AG08395 (cell line): ENCODE measurements at regions not wholly inside any gene's neighbourhood (a gene's known extent, or its start where the extent isn't known, plus 50 kb on each side); places are given as distances from the start of the nearest gene placed in this dataset.
A peak's percentile ranks its signal among the peaks of the same experiment; 100 is the strongest.

Experiments
- DNase-seq: peaks from one replicate; pipeline ENCODE4 v3.0.0; 2012; ENCODE audit warnings: mixed read lengths, low spot score

DNA sequence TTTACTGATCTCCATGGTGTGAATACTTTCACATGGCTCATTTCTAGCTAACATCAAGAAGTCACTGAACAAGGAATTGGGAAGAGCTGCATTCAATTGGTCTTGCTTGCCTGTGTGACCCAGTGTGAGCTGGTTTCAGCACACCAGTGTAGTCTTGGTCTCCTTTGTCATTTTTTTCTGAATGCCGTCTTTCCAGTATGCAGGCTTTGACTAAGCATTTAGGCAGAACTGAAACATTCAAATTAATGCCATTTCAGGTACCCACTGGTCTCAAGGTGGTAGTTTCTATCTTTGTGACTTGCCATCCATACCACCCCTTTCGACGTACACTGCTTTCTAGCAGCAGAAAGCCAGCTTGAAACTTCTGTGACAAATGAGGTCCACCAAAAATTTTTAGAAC is 550.5 kb upstream of the BOD1L1 start:
- DNase-seq, result no peak

DNA sequence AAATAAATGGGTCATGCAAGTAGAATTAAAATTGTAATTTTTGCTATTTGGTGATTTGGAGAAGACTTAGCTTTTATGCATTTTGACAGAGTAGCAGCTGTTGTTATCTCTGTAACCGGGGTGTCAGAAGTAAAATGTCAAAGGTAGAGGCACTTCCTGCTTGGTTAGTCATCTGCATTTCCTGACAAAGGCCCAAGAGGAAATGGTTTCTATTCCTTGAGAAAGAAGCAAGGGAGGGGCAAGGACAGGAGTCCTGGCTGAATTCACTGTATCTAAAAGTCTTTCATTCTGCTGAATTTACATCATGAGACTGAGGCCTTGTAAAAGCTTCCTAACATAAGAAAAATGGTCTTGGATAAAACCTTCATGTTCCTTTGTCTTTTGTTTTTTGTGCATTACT is 550.9 kb upstream of the BOD1L1 start:
- peak; percentile 14 for DNase-seq

DNA sequence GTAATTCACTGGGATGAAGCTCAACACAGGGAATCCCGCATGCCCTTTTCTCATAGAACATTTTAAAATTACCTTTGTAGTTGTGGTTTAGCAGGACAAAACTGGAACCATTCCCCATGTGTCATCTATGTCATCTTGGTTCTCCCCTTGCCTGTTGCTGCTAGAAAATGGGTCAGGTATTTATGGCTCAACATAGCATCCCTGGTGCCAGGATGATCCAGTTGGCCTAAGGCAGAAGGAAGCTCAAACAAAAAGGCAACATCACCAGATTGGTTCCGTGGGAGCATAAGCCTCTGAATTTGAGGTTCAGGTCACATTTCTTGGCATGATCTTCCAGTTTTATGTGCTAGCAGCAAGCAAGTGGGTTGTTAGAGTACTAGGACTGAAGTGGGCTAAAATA is 552.6 kb upstream of the BOD1L1 start:
- DNase-seq, result no peak

DNA sequence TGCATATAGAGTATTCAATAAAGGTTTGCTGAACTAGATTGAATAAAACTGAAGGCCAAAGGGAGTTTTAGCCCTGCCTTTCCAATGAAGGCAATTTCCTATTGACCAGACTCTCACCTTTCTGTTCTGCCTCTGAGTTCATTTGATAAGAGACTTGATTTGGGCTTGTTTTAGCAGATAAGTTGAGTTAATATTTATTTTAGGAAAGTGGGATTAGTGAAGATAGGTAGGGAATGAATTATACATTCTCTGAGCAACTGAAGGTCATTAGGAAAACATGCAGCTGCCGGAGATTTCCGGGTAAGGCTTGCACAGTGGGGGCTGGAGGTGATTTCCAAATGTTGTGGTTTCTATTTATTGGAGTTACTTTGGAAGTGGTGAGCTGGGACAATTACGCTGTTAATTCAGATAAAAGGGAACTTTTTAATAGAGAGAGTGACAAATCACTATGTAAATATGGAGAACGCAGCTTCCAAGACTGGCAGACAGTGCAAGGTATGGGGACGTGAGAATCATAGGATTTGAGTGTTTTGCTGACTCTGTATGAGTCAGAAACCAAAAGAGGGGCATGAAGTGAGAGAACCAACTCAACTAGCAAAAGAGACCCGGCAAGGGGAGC is 553.6 kb upstream of the BOD1L1 start:
- DNase-seq, result no peak

DNA sequence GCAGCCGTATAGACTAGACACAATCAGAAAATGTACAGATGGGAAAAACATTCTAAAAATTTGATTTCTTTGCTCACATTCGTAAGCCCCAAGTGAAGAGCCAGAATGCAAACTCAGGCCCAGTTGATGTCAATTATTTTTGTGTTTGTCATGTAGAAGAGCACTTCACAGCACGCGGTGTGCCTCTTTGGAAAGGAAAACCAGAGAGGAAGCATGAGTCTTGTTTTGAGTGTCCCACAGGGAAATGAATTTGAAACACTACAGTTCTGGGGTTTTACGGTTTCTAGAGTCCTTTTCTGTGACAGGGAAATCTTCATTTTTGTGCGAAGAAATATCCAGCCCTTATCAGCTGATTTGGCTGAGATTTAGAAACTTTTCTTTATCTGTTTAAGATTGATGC is 554.6 kb upstream of the BOD1L1 start:
- no peak for DNase-seq

DNA sequence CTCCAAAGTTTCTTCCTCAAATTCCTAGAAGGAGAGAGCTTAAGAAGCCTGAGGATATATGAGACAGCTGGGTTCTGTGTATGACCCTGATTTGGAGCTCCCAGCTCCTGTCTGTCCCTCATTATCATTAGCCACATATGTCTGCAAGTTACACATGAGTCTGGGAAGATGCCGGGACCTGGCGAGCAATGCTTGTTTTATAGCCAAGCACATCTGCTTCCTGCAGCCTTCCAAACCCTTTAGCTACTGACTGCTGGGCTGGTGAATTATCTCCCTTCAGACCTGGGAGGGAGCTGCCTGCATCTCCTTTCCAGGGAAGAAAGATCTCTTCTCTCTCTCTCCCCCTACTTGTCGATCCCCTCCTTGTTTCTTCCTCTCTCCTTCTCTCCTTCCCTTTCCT is 556.7 kb upstream of the BOD1L1 start:
- peak; percentile 27 for DNase-seq

DNA sequence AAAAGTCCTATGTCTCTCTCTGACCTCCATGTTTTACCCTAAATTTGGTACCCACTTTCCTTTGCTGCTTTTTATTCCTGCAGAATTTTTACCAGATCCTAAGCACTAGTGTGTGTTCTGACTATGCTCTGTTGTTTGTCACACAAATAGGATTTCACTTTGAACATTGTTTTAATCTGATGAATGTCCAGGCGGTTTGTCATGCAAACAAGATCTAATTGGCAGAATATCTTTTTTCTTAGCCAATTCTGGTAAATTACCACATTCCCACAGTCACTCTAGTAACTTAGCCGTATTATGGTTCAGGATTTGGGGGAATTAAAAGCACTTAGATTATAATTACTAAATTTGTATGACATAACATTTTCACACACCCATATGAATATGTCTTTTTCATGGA is 557.2 kb upstream of the BOD1L1 start:
- DNase-seq, result no peak

DNA sequence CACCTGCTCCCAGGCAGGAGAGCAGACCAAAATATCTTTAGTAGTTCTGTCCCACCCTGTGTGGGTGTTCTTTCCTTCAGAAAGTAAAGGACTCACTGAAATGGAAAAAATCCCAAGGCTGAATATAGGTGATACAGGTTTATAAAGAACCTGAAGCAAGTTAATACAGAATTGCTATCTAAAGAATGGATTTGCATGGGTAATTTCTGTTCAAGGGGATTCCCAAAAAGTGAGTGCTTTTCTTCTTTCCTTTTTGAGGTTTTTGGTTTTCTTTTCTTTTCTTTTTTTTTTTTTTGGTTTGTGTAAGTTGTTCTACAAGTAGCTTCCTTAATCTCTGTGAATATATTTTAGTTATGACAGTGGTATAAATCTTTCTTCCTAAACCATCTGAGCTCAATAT is 560.7 kb upstream of the BOD1L1 start:
- no peak for DNase-seq

DNA sequence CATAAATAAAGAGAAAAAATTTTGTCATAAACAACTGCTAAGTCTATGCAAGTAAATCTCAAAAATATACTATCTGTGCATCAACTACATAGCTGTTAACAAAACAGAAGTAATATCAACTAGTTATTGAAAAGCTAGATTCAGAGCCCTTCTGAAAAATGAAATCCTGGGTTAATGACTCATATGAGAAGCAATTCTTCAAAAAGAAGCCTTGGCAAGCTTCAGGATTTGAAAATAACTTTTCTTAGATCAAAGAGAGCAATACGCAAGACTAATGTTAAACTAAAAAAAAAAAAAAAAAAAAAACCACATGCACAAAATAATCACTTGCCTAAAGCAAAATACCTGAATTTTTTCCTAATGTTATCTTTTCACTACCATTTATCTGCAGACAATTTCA is 566.1 kb upstream of the BOD1L1 start:
- no peak for DNase-seq

DNA sequence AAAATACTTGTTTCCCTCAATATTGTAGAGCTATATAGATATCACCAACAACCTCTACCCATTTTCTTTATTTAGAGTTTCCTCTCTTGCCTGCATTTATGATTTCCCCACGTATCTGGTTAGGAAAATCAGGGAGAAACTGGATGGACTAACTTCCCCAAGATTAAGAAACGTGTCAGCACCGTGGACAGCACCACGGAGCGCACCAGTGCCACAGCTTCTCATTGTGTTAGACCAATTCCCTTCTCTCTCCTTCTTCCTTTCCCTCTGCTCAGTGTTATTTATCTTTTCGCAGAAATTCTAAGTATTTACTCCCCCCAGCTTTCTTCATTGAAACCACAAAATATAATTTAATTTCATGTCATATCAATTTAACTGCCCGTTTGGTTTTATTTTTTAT is 568.6 kb upstream of the BOD1L1 start:
- peak; percentile 53 for DNase-seq

DNA sequence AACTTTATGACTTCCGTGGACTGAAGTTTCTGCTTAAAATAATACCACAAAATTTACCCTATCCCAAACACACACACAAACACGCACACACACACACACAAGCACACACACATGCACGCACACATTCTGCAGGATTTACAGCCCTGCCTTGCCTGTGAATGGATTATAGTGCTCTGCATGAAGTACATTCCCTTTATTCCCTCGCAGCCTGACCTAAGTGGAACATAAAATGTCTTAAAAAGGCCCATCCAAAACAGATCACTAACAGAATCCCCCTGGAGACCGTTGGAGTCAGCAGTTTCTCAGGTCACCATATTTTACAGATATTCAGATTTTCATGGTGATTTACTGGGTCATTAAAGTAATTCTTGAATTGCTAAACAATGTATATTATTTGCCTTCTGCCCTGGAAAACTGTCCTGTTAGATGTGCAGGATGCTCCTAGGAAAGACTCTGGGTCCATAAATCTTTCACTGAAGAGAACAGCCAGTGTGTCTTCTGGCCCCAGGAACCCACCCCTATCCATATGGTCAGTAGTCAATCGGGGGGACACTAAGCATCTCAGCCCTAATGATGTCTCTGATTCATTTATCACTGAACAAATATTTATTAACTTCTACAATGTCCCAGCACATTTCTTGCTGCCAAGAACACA is 587.7 kb upstream of the BOD1L1 start:
- no peak for DNase-seq

DNA sequence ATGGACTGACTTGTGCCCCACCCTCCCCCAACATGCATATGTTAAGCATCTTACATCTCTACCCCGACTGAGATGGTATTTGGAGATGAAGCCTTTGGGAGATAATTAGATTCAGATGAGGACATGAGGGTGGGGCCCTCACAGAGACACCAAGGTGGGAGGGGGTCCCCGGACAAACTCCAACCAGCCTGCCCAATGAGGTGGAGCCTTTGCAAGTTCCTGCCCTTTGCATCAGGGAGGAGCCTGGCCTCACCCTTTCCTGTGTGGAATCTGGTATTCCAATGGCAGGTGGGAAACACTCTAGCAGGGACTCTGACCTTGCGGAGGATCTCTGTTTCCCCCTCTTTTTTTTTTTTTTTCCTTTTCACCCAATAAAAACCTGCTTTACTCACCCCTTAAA is 589.9 kb upstream of the BOD1L1 start:
- no peak for DNase-seq

DNA sequence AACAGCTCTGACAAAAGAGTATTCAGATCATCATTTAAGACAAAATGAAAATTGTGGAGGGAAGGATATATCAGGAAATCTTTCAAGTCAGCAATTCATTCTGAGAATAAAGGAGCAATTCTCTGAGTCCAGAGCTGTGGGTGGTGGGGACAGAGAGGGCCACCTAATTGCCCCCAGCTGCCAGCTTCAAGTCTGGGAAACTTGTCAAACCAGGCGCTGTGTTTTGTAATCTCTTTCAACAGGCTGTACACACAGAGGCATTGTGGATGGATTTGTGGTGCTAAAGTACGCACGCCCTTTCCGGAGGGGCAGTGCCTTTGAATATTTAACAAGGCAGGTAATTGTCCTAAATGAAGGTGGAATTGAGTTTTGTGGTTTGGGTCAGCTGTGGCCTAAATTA is 591.1 kb upstream of the BOD1L1 start:
- DNase-seq, result no peak

DNA sequence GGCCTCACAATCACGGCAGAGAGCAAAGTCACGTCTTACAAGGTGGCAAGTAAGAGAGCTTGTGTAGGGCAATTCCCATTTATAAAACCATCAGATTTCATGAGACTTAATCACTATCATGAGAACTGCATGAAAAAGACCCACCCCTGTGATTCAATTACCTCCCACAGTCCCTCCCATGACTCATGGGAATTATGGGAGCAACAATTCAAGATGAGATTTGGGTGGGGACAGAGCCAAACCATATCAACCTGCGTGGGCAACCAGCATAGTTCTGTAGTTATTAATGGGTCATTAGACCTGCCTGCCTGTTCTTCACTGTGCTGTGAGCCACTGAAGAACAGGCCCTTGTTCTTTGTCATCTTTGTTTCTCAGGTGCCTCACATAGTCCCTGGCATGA is 593.7 kb upstream of the BOD1L1 start:
- no peak for DNase-seq

DNA sequence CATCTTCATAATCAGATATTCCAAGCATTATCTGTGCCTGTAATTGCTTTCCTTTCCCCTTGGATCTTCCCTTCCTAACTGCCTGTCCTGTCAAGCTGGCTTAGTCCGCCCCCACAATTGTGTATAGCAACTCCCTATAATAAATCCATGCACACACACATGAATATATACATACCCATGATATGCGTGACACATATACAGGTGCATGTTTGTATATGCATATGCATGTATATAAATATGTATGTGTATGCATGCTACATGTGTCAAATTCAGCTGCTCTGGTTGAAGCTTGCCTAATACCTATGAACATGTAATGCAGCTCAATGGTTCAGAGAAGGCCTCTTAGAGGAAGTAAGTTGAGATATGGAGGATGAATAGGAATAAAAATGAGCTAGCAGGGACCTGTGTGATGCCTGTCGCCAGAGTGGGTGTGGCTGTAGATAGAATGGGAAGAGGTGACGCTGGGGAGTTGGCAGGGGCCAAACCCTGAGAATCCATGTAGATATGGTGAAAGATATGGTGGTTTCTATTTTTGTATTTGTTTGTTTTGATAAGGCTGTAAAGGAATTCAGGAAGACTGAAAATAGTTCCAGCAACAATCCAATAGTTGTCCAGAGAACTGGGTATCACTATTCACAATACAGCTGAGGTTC is 595.0 kb upstream of the BOD1L1 start:
- DNase-seq, result no peak

DNA sequence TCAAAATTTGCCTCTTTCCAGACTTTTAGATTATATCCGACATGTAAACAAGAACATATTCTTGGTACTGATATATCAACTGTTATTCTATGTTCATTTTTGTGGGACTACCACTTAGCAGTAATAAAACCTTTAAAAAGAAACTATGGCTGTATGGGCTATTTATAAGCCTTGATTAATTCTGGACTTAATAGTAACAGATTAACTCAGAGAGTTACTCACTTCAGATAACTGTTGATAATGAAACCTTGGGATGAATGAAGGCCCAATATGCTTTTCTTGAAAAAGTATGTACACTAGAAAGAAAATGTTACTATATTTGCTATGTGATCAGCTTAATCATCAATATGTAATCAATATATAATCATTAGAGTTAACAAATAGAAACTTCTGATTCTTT is 595.9 kb upstream of the BOD1L1 start:
- no peak for DNase-seq

DNA sequence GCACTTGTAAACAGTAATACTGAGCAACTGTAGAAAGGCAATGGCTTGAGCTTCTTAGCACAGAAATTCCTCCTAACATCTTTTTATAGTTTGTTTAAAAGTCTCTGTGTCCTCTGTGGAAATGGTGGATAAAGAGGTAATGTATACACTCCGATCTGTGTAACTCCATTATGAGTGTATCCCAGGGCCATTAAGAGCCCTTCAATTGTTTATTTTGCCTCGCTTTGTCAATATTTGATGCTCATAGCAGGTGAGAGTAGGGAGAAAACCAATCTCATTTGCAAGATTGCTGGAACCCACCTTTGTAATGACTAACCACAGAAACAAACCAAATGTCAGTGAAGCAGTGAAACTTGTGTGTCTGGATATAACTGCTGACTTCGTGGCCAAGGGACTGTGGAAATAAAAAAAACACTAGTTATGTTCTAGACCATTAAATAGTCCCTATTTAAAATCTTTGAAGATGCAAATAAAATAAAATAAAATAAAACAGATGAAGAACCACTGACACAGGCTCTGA is 598.2 kb upstream of the BOD1L1 start:
- no peak for DNase-seq

DNA sequence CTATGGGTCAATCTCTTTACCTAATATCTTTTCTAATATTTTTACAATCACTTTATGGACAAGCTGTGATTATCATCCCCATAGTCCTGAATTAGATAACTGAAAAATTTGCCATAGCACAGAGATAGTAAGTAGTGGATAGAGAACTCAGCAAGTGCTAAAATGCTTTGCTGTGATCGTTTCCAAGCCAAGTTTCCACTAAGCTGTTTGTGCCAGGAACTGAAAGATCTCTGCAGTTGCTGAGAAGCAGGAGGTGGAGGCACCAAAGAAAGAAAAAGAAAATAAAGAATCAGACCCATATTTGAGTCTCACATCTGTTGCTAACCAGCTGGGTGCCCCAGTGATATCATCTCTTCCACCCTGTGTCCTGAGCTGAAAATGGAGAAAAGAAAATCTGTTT is 605.6 kb upstream of the BOD1L1 start:
- no peak for DNase-seq

DNA sequence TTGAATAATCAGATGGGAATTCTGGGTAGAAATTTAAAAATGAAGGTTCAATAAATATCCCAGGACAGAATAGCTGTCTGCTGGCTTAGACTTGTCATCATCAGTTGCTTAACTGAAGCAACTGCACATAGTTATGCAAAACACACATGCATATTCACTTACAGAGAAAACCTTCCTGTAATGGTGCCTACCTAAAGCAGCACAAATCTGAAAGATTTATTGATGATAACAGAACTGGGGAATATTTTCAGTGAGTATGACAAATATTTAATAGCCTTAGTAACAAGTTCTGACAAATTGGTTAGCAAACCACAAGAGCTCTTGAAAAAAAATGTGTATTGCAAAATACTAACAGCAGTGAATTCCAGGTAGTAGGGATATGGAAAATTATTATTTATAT is 606.8 kb upstream of the BOD1L1 start:
- no peak for DNase-seq

DNA sequence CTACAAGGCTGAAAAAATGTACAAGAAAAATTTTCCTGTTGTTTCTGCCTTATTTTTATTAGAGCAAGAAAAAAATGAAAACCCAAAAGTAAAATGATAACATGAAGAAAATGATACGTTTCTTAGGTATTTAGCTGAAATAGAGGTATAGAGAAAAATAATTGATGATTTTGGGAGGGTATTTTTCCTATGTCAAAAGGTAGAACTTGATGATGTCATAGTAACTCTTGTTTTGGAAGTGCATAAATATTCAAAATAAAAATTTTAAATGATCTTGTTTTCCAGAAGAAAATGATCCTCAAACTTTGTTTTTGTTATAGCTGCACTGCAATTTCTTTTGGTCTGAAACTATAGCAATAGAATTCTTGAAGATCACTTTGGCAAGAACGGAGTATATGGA is 608.8 kb upstream of the BOD1L1 start:
- DNase-seq, result no peak

DNA sequence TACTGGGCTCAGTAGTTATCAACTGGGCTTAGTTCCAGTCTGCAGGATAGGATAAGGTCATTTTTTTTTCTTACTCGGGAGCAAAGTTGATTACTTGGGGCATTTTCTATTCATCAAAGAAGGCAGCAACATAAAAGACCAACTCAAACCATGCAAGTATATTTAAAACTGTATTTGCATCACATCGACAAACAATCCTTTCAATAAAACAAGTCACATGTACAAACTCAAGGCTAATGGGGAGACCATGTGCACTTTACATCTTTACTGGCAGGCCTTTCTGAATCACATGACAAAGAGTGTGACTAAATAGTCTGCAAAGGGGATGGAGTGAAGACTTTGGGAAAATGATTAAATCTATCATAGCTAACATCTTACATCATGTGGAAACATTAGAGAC is 610.4 kb upstream of the BOD1L1 start:
- DNase-seq, result no peak

DNA sequence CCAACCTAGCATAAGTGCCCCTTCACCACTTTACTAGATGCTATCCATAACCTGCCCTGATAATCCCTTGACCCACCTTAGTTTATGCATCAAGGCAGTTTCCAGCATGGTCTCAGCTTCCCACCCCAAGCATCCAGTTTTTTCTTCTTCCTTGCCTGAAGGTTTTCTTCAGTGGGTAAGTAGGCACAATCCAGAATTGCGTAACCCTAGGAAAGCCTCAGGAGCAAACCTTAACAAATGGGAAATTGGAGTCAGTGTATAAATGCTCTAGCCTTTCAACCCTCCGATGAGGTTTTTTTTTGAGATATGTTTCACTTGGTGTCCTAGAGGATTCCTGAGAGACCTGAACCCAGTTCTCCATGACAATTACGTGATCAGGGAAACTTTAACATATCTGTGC is 614.0 kb upstream of the BOD1L1 start:
- DNase-seq, result no peak

DNA sequence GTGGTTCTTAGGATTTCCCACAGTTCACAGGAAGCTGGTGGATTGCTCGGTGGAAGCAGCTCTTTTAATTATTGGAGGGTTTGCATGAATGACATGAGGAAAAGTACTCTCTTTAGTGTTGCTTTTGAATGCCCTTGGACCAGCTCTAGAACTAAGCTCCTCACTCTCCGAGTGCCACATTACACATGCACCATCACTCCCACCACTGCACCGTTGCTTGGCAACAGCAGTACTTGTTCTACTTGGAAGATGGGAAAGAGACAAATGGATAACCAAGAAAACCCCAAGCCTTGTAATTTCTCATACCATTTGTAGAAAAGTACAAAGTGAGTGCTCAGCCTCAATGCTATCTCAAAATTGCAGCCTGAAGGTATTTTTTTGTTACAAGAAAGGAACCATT is 620.2 kb upstream of the BOD1L1 start:
- DNase-seq, result no peak

DNA sequence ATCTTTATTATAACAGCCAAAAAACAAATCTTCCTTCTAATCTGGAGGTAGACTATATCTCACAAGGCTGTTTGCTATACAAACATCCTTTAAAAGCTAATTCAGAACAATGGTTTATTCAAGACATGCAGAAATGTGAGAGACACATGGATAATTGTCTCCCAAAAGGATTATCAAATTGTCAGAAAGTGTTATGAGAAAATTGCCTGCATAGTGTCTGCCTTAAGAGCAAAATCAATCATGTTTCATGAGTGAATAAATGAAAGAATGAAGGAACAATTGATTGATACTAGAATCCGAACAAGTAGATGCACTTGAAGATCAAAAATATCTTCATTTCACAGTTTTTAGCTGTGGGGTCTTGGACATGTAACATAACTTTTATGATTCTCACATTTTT is 621.7 kb upstream of the BOD1L1 start:
- DNase-seq, result no peak
